Neutrophil (primary cell): ENCODE measurements at regions not wholly inside any gene's neighbourhood (a gene's known extent, or its start where the extent isn't known, plus 50 kb on each side); places are given as distances from the start of the nearest gene placed in this dataset.

ENCODE experiments used
- H3K27ac ChIP-seq: fragments of 200-600 bp; sonication (generic); 2 replicates; pipeline ENCODE4 v1.5.1; 2016; ENCODE audit warnings: mild to moderate bottlenecking, moderate library complexity
- H3K27me3 ChIP-seq: fragments of 200-600 bp; sonication (generic); 2 replicates; pipeline ENCODE4 v1.6.0; 2016; ENCODE audit warnings: mild to moderate bottlenecking
- H3K36me3 ChIP-seq: fragments of 200-600 bp; sonication (generic); 2 replicates; pipeline ENCODE4 v1.5.1; 2017
- H3K4me1 ChIP-seq, 2 experiments: fragments of 200-600 bp in 1 of 2; sonication (generic) in 1 of 2; 1 replicate in 1 of 2; 2 replicates in 1 of 2; pipeline versions ENCODE4 v1.5.1 to v1.6.1; 2013 to 2016; ENCODE audit warnings: low read depth in 1 of 2, low read length in 1 of 2, mild to moderate bottlenecking in 1 of 2, moderate library complexity in 1 of 2; ENCODE audit not compliant: control insufficient read depth in 1 of 2, insufficient read depth in 1 of 2
- H3K4me3 ChIP-seq, 2 experiments: fragments of 200-600 bp in 1 of 2; sonication (generic) in 1 of 2; 1 replicate in 1 of 2; 2 replicates in 1 of 2; pipeline ENCODE4 v1.5.1; 2013 to 2016; ENCODE audit warnings: low read depth in 1 of 2, low read length in 1 of 2, mild to moderate bottlenecking in 1 of 2, moderate library complexity in 1 of 2
- H3K9me3 ChIP-seq: fragments of 200-600 bp; sonication (generic); 2 replicates; pipeline ENCODE4 v1.5.1; 2016
- CTCF ChIP-seq: fragments of 200-600 bp; sonication (generic); IDR thresholded peaks from 2 replicates; pipeline ENCODE4 v1.5.1; 2016; ENCODE audit warnings: antibody characterized with exemption

GRCh38 chr10:90302758-90303481 lies 554.9 kb downstream of the HTR7 start:
- no peaks in the 10 kb centered on the region for H3K36me3 ChIP-seq
- no peaks in the 10 kb centered on the region for H3K9me3 ChIP-seq
- no peaks in the 10 kb centered on the region for H3K27me3 ChIP-seq
- no peak for TF ChIP-seq CTCF
- no peak overlapping the region for H3K27ac ChIP-seq
- H3K4me3 ChIP-seq, result no peak overlapping the region
- no peaks in the 10 kb centered on the region for H3K4me1 ChIP-seq

- Histone ChIP-seq H3K27ac (no peak overlapping the region), H3K27me3 (no peaks in the 10 kb centered on the region), H3K9me3 (no peaks in the 10 kb centered on the region), H3K4me3 (no peak overlapping the region), H3K36me3 (no peaks in the 10 kb centered on the region), H3K4me1 (no peaks in the 10 kb centered on the region)
- no peak for TF ChIP-seq CTCF
Measured at GRCh38 chr10:90304533-90304932, 553.3 kb downstream of the HTR7 start.

DNA sequence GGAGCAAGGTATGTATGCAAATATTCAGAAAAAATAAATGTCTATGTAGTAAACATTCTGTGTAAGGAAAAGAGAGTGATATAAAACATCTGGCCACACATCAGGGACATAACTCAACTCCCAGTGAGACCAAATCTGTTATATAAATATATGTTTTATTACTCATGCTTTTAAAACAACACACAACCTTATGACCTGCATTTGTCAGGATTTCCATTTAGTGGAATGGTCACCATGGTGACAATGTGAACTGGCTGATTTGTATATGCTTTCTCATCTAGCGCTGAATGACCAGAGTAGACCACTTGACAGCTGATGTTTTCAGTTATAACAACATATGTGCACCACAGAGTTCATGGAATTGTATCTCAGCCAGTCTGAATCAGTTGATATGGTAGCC lies 551.7 kb downstream of the HTR7 start:
- H3K36me3 ChIP-seq, result no peaks in the 10 kb centered on the region
- no peaks in the 10 kb centered on the region for H3K4me1 ChIP-seq
- no peak overlapping the region for H3K4me3 ChIP-seq
- no peak for TF ChIP-seq CTCF
- no peaks in the 10 kb centered on the region for H3K9me3 ChIP-seq
- H3K27ac ChIP-seq, result no peak overlapping the region
- no peaks in the 10 kb centered on the region for H3K27me3 ChIP-seq

- TF ChIP-seq CTCF, result no peak
- H3K9me3 ChIP-seq, result no peaks in the 10 kb centered on the region
- no peak overlapping the region for H3K4me3 ChIP-seq
- H3K27ac ChIP-seq, result no peak overlapping the region
- no peaks in the 10 kb centered on the region for H3K4me1 ChIP-seq
- H3K36me3 ChIP-seq, result no peaks in the 10 kb centered on the region
- H3K27me3 ChIP-seq, result no peaks in the 10 kb centered on the region
Measured at GRCh38 chr10:90308223-90308622, 549.6 kb downstream of the HTR7 start.

DNA sequence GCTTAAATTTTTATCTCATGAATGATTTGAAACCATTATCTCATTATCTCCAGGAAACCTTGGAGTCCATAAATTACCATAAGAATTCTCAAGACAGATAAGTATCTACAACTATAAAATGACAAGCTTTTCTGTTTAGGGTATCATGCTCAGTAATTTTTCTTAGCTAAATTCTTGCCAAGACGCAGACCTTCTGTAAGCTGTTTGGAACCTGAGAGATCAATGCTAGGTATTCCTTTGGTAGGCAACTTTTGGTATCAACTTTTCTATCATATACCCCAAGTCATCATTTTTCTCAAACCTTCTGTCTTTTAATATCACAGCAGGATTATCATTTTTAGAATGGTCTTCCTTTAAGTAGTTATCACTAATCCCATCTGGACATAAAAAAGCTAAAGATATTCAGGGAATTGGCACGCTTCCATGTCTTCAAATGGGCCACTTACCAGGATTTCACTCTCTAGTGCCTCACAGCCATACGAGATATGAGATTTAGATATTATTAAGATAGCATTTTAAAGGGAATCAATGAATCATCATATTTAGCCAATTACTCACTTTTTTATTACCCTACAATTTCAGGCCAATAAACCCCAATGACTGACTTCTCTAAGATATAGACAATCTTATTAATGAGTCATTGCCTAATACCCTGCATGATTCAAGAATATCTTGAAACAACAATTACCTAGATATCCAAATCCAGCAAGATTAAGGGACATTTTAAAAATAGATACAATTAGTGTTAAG lies 544.1 kb downstream of the HTR7 start:
- H3K36me3 ChIP-seq, result no peaks in the 10 kb centered on the region
- no peak overlapping the region for H3K27ac ChIP-seq
- H3K9me3 ChIP-seq, result no peaks in the 10 kb centered on the region
- no peak for TF ChIP-seq CTCF
- H3K27me3 ChIP-seq, result no peaks in the 10 kb centered on the region
- no peaks in the 10 kb centered on the region for H3K4me1 ChIP-seq
- no peak overlapping the region for H3K4me3 ChIP-seq
